ENCODE measurements at regions not wholly inside any gene's neighbourhood (a gene's known extent, or its start where the extent isn't known, plus 50 kb on each side); places are given as distances from the start of the nearest gene placed in this dataset.

GRCh38 chr14:78075033-78075432 is 95.1 kb upstream of the NRXN3 start:
- TF ChIP-seq JUND (IDR thresholded peaks at IDR 0.05) (no peak), CTCF (IDR thresholded peaks at IDR 0.05; ENCODE audit: low read depth, low read length, missing input control) (no peak), GABPA (IDR thresholded peaks at IDR 0.05 in 1 of 2, conservative IDR thresholded peaks at IDR 0.05 in 1 of 2) (no peak), TAF1 (conservative IDR thresholded peaks at IDR 0.05) (no peak), RAD21 (IDR thresholded peaks at IDR 0.05) (no peak)
